Neural progenitor cell (in vitro differentiated cells): ENCODE measurements at regions not wholly inside any gene's neighbourhood (a gene's known extent, or its start where the extent isn't known, plus 50 kb on each side); places are given as distances from the start of the nearest gene placed in this dataset.

Experiments used
- EZH2phosphoT487 ChIP-seq: fragments of 200-600 bp; sonication (generic); IDR thresholded peaks from 2 replicates; pipeline ENCODE4 v1.6.1; 2017; ENCODE audit warnings: antibody characterized with exemption
- TF ChIP-seq, protein P1 (sequence below): fragments of 200-600 bp; sonication (generic); IDR thresholded peaks from 2 replicates; pipeline ENCODE4 v1.5.1; 2017; ENCODE audit warnings: antibody characterized with exemption, mild to moderate bottlenecking

DNA sequence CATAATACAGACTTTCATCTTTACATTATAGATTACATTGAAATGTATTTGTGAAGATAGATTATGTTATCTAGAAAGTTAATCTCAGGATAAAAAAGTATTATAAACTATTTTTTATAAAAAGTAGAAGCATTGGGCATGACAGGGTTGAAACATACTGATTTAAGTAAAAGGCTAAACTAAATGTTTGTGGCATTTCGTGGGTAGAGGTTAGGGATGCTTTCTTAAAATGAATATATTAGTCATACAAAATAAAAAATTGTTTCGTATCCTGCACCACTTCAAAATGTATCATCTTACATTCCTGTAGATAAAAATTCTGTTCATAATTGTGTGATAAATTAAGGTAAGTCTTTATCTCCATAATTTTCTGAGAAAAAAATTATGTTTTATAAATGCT is 603.6 kb downstream of the SPRY1 start:
- TF ChIP-seq, protein P1, sequence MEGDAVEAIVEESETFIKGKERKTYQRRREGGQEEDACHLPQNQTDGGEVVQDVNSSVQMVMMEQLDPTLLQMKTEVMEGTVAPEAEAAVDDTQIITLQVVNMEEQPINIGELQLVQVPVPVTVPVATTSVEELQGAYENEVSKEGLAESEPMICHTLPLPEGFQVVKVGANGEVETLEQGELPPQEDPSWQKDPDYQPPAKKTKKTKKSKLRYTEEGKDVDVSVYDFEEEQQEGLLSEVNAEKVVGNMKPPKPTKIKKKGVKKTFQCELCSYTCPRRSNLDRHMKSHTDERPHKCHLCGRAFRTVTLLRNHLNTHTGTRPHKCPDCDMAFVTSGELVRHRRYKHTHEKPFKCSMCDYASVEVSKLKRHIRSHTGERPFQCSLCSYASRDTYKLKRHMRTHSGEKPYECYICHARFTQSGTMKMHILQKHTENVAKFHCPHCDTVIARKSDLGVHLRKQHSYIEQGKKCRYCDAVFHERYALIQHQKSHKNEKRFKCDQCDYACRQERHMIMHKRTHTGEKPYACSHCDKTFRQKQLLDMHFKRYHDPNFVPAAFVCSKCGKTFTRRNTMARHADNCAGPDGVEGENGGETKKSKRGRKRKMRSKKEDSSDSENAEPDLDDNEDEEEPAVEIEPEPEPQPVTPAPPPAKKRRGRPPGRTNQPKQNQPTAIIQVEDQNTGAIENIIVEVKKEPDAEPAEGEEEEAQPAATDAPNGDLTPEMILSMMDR, result no peak
- TF ChIP-seq EZH2phosphoT487, result no peak
